Suprapubic skin (tissue), 4 donors: ENCODE measurements at regions not wholly inside any gene's neighbourhood (a gene's known extent, or its start where the extent isn't known, plus 50 kb on each side); places are given as distances from the start of the nearest gene placed in this dataset.
"Not testable (repeated sequence)": the region's sequence is repeated elsewhere in the genome, so short reads cannot be mapped to it uniquely, and the experiment has no call there.

ENCODE experiments used
- DNase-seq, 2 donors: peaks; one replicate each; pipeline ENCODE4 v3.0.0-alpha.2; 2019; ENCODE audit warnings: low spot score in 2 of 2
- H3K27ac ChIP-seq: fragments of 200-600 bp; sonication (generic); one replicate; pipeline ENCODE4 v1.5.1; 2019
- H3K27me3 ChIP-seq: fragments of 200-600 bp; sonication (generic); one replicate; pipeline ENCODE4 v1.5.1; 2019
- H3K36me3 ChIP-seq: fragments of 200-600 bp; sonication (generic); one replicate; pipeline ENCODE4 v1.5.1; 2019
- H3K4me1 ChIP-seq: fragments of 200-600 bp; sonication (generic); one replicate; pipeline ENCODE4 v1.5.1; 2019
- H3K4me3 ChIP-seq: fragments of 200-600 bp; sonication (generic); one replicate; pipeline ENCODE4 v1.5.1; 2019; ENCODE audit warnings: mild to moderate bottlenecking
- H3K9me3 ChIP-seq: fragments of 200-600 bp; sonication (generic); one replicate; pipeline ENCODE4 v1.5.1; 2019
- CTCF ChIP-seq, 2 donors: fragments of 200-600 bp in 1 of 2; fragments of 450-650 bp in 1 of 2; sonication (generic) in 1 of 2; IDR thresholded peaks; one replicate each; pipeline ENCODE4 v1.5.1; 2016 to 2019; ENCODE audit warnings: antibody characterized with exemption in 2 of 2, mild to moderate bottlenecking in 1 of 2, moderate library complexity in 1 of 2
- EP300 ChIP-seq: sonication (generic); formaldehyde crosslinking; IDR thresholded peaks from one replicate; pipeline ENCODE4 v1.6.1; 2017; ENCODE audit warnings: antibody characterized with exemption
- POLR2A ChIP-seq, 2 donors: fragments of 450-650 bp; IDR thresholded peaks; one replicate each; pipeline ENCODE4 v1.6.1; 2017; ENCODE audit warnings: antibody characterized with exemption in 2 of 2, mild to moderate bottlenecking in 2 of 2, moderate library complexity in 2 of 2
- POLR2AphosphoS5 ChIP-seq, 3 donors: sonication (generic); formaldehyde crosslinking; IDR thresholded peaks; one replicate each; pipeline ENCODE4 v1.6.1; 2017; ENCODE audit warnings: antibody characterized with exemption in 3 of 3
- WGBS: methylation state at CpG from one replicate; pipeline ENCODE4 v1.1.5; 2018; 5-methylcytosine and 5-hydroxymethylcytosine counted together

- not testable (repeated sequence) for H3K4me3 ChIP-seq, H3K4me1 ChIP-seq, H3K9me3 ChIP-seq, DNase-seq, H3K27ac ChIP-seq, H3K36me3 ChIP-seq, H3K27me3 ChIP-seq
- WGBS, result 92% methylated on average over 3 of the region's 3 CpGs
Measured at GRCh38 chr1:242973341-242973740, 281.7 kb downstream of the CEP170 start.

GRCh38 chr1:242966892-242967291 lies 288.2 kb downstream of the CEP170 start:
- Histone ChIP-seq H3K4me3 (no peak overlapping the region), H3K27ac (no peak overlapping the region), H3K4me1 (no peaks in the 10 kb centered on the region), H3K36me3 (no peaks in the 10 kb centered on the region), H3K9me3 (no peaks in the 10 kb centered on the region), H3K27me3 (no peaks in the 10 kb centered on the region)
- 93% methylated on average over 3 of the region's 3 CpGs for WGBS
- TF ChIP-seq CTCF (IDR thresholded peaks at IDR 0.05), result no peak
- no peak for TF ChIP-seq POLR2A (IDR thresholded peaks at IDR 0.05)
- TF ChIP-seq POLR2AphosphoS5 (IDR thresholded peaks at IDR 0.05), result no peak
- no peak for TF ChIP-seq EP300
- DNase-seq, result no peak

GRCh38 chr1:242959397-242959796 lies 295.7 kb downstream of the CEP170 start:
- 56% methylated on average over 3 of the region's 3 CpGs for WGBS
- not testable (repeated sequence) for H3K36me3 ChIP-seq, H3K4me3 ChIP-seq

GRCh38 chr1:242954945-242955344 lies 300.1 kb downstream of the CEP170 start:
- not testable (repeated sequence) for H3K27ac ChIP-seq, H3K9me3 ChIP-seq, H3K4me1 ChIP-seq, H3K36me3 ChIP-seq, H3K4me3 ChIP-seq, H3K27me3 ChIP-seq, DNase-seq
- WGBS, result 94% methylated on average over 3 of the region's 3 CpGs

More at GRCh38 chr1:242959397-242959796, 295.7 kb downstream of the CEP170 start:
- H3K27me3 ChIP-seq, H3K27ac ChIP-seq, H3K9me3 ChIP-seq, DNase-seq, H3K4me1 ChIP-seq: not testable (repeated sequence)

- H3K4me1 ChIP-seq, result no peaks in the 10 kb centered on the region
- no peak for DNase-seq
- H3K9me3 ChIP-seq, result no peaks in the 10 kb centered on the region
- H3K36me3 ChIP-seq, result no peaks in the 10 kb centered on the region
- 89% methylated on average over 3 of the region's 3 CpGs for whole genome bisulfite sequencing
- H3K4me3 ChIP-seq, result no peak overlapping the region
- no peaks in the 10 kb centered on the region for H3K27me3 ChIP-seq
- no peak for TF ChIP-seq CTCF (IDR thresholded peaks at IDR 0.05)
- TF ChIP-seq EP300, result no peak
- no peak for TF ChIP-seq POLR2AphosphoS5 (IDR thresholded peaks at IDR 0.05)
- TF ChIP-seq POLR2A (IDR thresholded peaks at IDR 0.05), result no peak
- H3K27ac ChIP-seq, result no peak overlapping the region
Measured at GRCh38 chr1:242946206-242946605, 308.9 kb downstream of the CEP170 start.

GRCh38 chr1:242936725-242937124 lies 318.4 kb downstream of the CEP170 start:
- WGBS, result 60% methylated on average over 4 of the region's 11 CpGs
- not testable (repeated sequence) for H3K9me3 ChIP-seq, H3K4me3 ChIP-seq, H3K27me3 ChIP-seq, H3K36me3 ChIP-seq, H3K27ac ChIP-seq, H3K4me1 ChIP-seq, DNase-seq

- H3K27ac ChIP-seq, H3K9me3 ChIP-seq, H3K4me1 ChIP-seq, DNase-seq, H3K36me3 ChIP-seq, H3K27me3 ChIP-seq, H3K4me3 ChIP-seq: not testable (repeated sequence)
- WGBS, result 27% methylated on average over 6 of the region's 6 CpGs
Measured at GRCh38 chr1:242924717-242925116, 330.4 kb downstream of the CEP170 start.

GRCh38 chr1:242923603-242924002 lies 331.5 kb downstream of the CEP170 start:
- not testable (repeated sequence) for H3K27me3 ChIP-seq, H3K27ac ChIP-seq, H3K9me3 ChIP-seq, DNase-seq, H3K36me3 ChIP-seq, H3K4me1 ChIP-seq, H3K4me3 ChIP-seq
- 85% methylated on average over 3 of the region's 3 CpGs for WGBS

- not testable (repeated sequence) for DNase-seq, H3K4me3 ChIP-seq, H3K4me1 ChIP-seq, H3K27ac ChIP-seq, H3K9me3 ChIP-seq, H3K36me3 ChIP-seq, H3K27me3 ChIP-seq
- WGBS, result 19% methylated on average over 4 of the region's 4 CpGs
Measured at GRCh38 chr1:242914729-242915128, 340.4 kb downstream of the CEP170 start.

- WGBS, result 97% methylated on average over 1 of the region's 1 CpG
- H3K27me3 ChIP-seq, H3K36me3 ChIP-seq, DNase-seq, H3K4me3 ChIP-seq, H3K27ac ChIP-seq, H3K4me1 ChIP-seq, H3K9me3 ChIP-seq: not testable (repeated sequence)
Measured at GRCh38 chr1:242912855-242913254, 342.2 kb downstream of the CEP170 start.

GRCh38 chr1:242900558-242900957 lies 354.5 kb downstream of the CEP170 start:
- not testable (repeated sequence) for H3K4me1 ChIP-seq, H3K9me3 ChIP-seq, H3K27ac ChIP-seq, DNase-seq, H3K27me3 ChIP-seq, H3K4me3 ChIP-seq, H3K36me3 ChIP-seq
- WGBS, result 46% methylated on average over 2 of the region's 2 CpGs
